ENCODE measurements at regions not wholly inside any gene's neighbourhood (a gene's known extent, or its start where the extent isn't known, plus 50 kb on each side); places are given as distances from the start of the nearest gene placed in this dataset.

DNA sequence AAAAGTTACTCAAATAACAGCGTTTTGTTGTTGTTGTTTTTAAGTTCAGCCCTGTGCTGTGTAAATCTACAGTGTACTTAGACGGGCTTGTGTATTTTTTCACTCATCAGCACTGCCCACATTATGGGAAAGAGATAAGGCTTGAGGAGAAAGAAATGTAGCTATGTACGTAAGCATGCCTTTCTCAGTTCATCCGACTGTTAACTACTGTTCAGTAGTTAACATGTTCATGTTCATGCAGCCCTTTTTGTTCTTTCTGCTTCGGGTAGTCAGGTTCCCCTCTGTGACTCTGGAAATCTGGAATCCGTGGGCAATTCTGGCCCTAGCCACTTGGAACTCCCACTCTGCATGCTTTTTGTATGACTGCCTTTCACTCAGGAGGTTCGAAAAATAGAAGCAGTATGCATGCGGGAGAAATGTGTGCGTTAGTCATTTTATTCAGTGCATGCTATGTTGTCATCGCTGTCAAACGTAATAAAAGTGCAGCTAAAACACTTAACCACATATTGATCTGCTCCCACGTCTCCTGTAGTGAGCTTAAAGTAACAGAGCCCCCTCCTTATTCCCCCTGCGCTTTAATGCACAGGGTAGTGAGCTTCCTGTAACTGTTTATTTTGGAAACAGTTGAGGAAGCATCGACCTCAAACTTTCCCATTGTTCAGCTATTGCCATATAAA lies 283.1 kb upstream of the NR2F2 start:
- no peak for TF ChIP-seq ZNF274 (IDR thresholded peaks at IDR 0.05; ENCODE audit: low read depth, low read length)
- TF ChIP-seq YY1 (IDR thresholded peaks at IDR 0.05; ENCODE audit: insufficient read depth, insufficient read length), result no peak
